A549 (cell line): ENCODE measurements at regions not wholly inside any gene's neighbourhood (a gene's known extent, or its start where the extent isn't known, plus 50 kb on each side); places are given as distances from the start of the nearest gene placed in this dataset.

Experiments used
- ATAC-seq, 2 experiments: fragments of 200-7000 bp in 1 of 2; fragments of >200 bp in 1 of 2; cut with Nextera tagmentation in 1 of 2; cut with Tn5 transposase in 1 of 2; 3 replicates each; pipeline versions ENCODE4 v1.8.0 to v1.9.1; 2018 to 2020; ENCODE audit warnings: mild to moderate bottlenecking in 1 of 2, moderate library complexity in 1 of 2
- CTCF ChIA-PET: fragments of 300-600 bp; sonication (Branson Sonifier 250); formaldehyde crosslinking; extraction: SDS; loops from one replicate; lab custom pipeline; 2021; ENCODE audit warnings: antibody characterized with exemption, inconsistent platforms; lab: Yijun Ruan, JAX
- POLR2A ChIA-PET: fragments of 350-600 bp; formaldehyde crosslinking; extraction: SDS; loops from one replicate; lab custom pipeline; 2021; ENCODE audit warnings: antibody characterized with exemption, inconsistent platforms; lab: Yijun Ruan, JAX
- DNase-seq, 2 experiments: peaks; one replicate each; pipeline versions ENCODE4 v3.0.0 to v3.0.0-alpha.2; 2011 to 2016; ENCODE audit warnings: low read depth in 1 of 2, low spot score in 1 of 2
- FAIRE-seq: peaks from 2 replicates; lab custom pipeline; 2011; peaks lifted over from hg19 to GRCh38; lab: Jason Lieb, UNC
- H3K27ac ChIP-seq, 2 experiments: fragments of >200 bp; sonication (Bioruptor Twin); formaldehyde crosslinking; 3 replicates each; pipeline ENCODE4 v1.5.1; 2016 to 2017
- H3K4me1 ChIP-seq: fragments of >200 bp; sonication (Bioruptor Twin); formaldehyde crosslinking; 3 replicates; pipeline ENCODE4 v1.6.1; 2016
- H3K4me2 ChIP-seq: fragments of >200 bp; sonication (Bioruptor Twin); formaldehyde crosslinking; 3 replicates; pipeline ENCODE4 v1.6.1; 2016
- H3K4me3 ChIP-seq: fragments of >200 bp; sonication (Bioruptor Twin); formaldehyde crosslinking; 3 replicates; pipeline ENCODE4 v1.5.1; 2016
- H3K9me3 ChIP-seq: fragments of >200 bp; sonication (Bioruptor Twin); formaldehyde crosslinking; 3 replicates; pipeline ENCODE4 v1.6.1; 2016
- CBX2 ChIP-seq: fragments of 200-600 bp; sonication (generic); IDR thresholded peaks from 2 replicates; pipeline ENCODE4 v1.6.1; 2016; ENCODE audit warnings: low read depth, mild to moderate bottlenecking, borderline replicate concordance
- CBX8 ChIP-seq: fragments of 200-600 bp; sonication (generic); IDR thresholded peaks from 2 replicates; pipeline ENCODE4 v1.6.1; 2016
- EHF ChIP-seq: fragments of 250-450 bp; sonication (Bioruptor Pico); IDR thresholded peaks from 2 replicates; pipeline ENCODE4 v1.5.0; 2020; ENCODE audit warnings: mild to moderate bottlenecking
- FOSL2 ChIP-seq, 2 experiments: fragments of 450-650 bp in 1 of 2; fragments of >200 bp in 1 of 2; sonication (Bioruptor Twin) in 1 of 2; formaldehyde crosslinking; IDR thresholded peaks; 2 replicates each; pipeline versions ENCODE4 v1.5.0 to v1.6.1; 2016 to 2020; ENCODE audit warnings: mild to moderate bottlenecking in 1 of 2, moderate library complexity in 1 of 2
- GATA3 ChIP-seq: IDR thresholded peaks from 2 replicates; pipeline ENCODE4 v1.6.1; 2012; ENCODE audit warnings: borderline replicate concordance
- HEYL ChIP-seq: fragments of 250-450 bp; sonication (Bioruptor Pico); IDR thresholded peaks from 2 replicates; pipeline ENCODE4 v1.8.0; 2021; ENCODE audit warnings: mild to moderate bottlenecking, moderate library complexity
- HOXA7 ChIP-seq: fragments of 250-450 bp; sonication (Bioruptor Pico); IDR thresholded peaks from 2 replicates; pipeline ENCODE4 v1.5.0; 2020; ENCODE audit warnings: mild to moderate bottlenecking, moderate library complexity
- HOXB5 ChIP-seq: fragments of 250-450 bp; sonication (Bioruptor Pico); IDR thresholded peaks from 2 replicates; pipeline ENCODE4 v1.5.0; 2020; ENCODE audit warnings: mild to moderate bottlenecking, moderate library complexity
- JUNB ChIP-seq: fragments of >200 bp; sonication (Bioruptor Twin); formaldehyde crosslinking; IDR thresholded peaks from 2 replicates; pipeline ENCODE4 v1.6.1; 2016
- MAFK ChIP-seq: fragments of 450-650 bp; IDR thresholded peaks from 2 replicates; pipeline ENCODE4 v1.6.1; 2014; ENCODE audit not compliant: partially characterized antibody
- NFE2L2 ChIP-seq: fragments of 150-350 bp; conservative IDR thresholded peaks from 2 replicates; pipeline ENCODE4 v1.6.1; 2014; ENCODE audit warnings: low read length
- PHF8 ChIP-seq: fragments of 200-600 bp; sonication (generic); IDR thresholded peaks from 2 replicates; pipeline ENCODE4 v1.6.1; 2016; ENCODE audit warnings: low read depth, mild to moderate bottlenecking, antibody characterized with exemption, moderate library complexity, borderline replicate concordance
- POLR2A ChIP-seq: IDR thresholded peaks from 2 replicates; pipeline ENCODE4 v1.6.1; 2012; ENCODE audit warnings: mild to moderate bottlenecking, low read length
- POLR2AphosphoS2 ChIP-seq: conservative IDR thresholded peaks from 2 replicates; pipeline ENCODE4 v1.6.1; 2012; ENCODE audit warnings: low read length, improper control_type of control experiment, inconsistent platforms
- RARB ChIP-seq: fragments of 250-450 bp; sonication (Bioruptor Pico); IDR thresholded peaks from 2 replicates; pipeline ENCODE4 v1.8.0; 2021; ENCODE audit warnings: mild to moderate bottlenecking, moderate library complexity
- RCOR1 ChIP-seq: fragments of 150-350 bp; IDR thresholded peaks from 2 replicates; pipeline ENCODE4 v1.6.1; 2014; ENCODE audit warnings: antibody characterized with exemption, low read length, low read depth
- RFX5 ChIP-seq: fragments of 450-650 bp; IDR thresholded peaks from 2 replicates; pipeline ENCODE4 v1.7.1; 2014; ENCODE audit warnings: antibody characterized with exemption, mild to moderate bottlenecking, moderate library complexity
- RNF2 ChIP-seq: fragments of 200-600 bp; sonication (generic); IDR thresholded peaks from 2 replicates; pipeline ENCODE4 v1.6.1; 2016; ENCODE audit warnings: low read depth, mild to moderate bottlenecking, antibody characterized with exemption, moderate library complexity, borderline replicate concordance
- TFCP2L1 ChIP-seq: fragments of 250-450 bp; sonication (Bioruptor Pico); IDR thresholded peaks from 2 replicates; pipeline ENCODE4 v1.5.0; 2021; ENCODE audit warnings: mild to moderate bottlenecking
- ZC3H11A ChIP-seq: fragments of 450-650 bp; IDR thresholded peaks from 2 replicates; pipeline ENCODE4 v1.6.1; 2014; ENCODE audit warnings: antibody characterized with exemption, mild to moderate bottlenecking
- ZFP36 ChIP-seq: fragments of 450-650 bp; IDR thresholded peaks from 2 replicates; pipeline ENCODE4 v1.6.1; 2014; ENCODE audit warnings: borderline replicate concordance; ENCODE audit not compliant: partially characterized antibody
- ZNF302 ChIP-seq: fragments of 250-450 bp; sonication (Bioruptor Pico); IDR thresholded peaks from 2 replicates; pipeline ENCODE4 v1.9.0; 2021; ENCODE audit warnings: inconsistent platforms, mild to moderate bottlenecking, moderate library complexity
- ZSCAN20 ChIP-seq: fragments of 250-450 bp; sonication (Bioruptor Pico); IDR thresholded peaks from 2 replicates; pipeline ENCODE4 v1.8.0; 2022; ENCODE audit warnings: mild to moderate bottlenecking, moderate library complexity
- WGBS: methylation state at CpG from one replicate; pipeline ENCODE4 v1.1.6; 2017; ENCODE audit errors: missing lambda C conversion rate; 5-methylcytosine and 5-hydroxymethylcytosine counted together
- TF ChIP-seq, protein P1 (sequence below): fragments of 250-450 bp; sonication (Bioruptor Pico); IDR thresholded peaks from 2 replicates; pipeline ENCODE4 v1.5.0; 2020; ENCODE audit warnings: low read depth, mild to moderate bottlenecking, moderate library complexity
- TF ChIP-seq, protein P2 (sequence below): IDR thresholded peaks from 2 replicates; pipeline ENCODE4 v1.6.1; 2012; ENCODE audit warnings: low read depth, borderline replicate concordance
- TF ChIP-seq, protein P3 (sequence below): fragments of >200 bp; sonication (Bioruptor Twin); formaldehyde crosslinking; IDR thresholded peaks from 3 replicates; pipeline ENCODE4 v1.6.1; 2016
- TF ChIP-seq, protein P4 (sequence below): IDR thresholded peaks from 2 replicates; pipeline ENCODE4 v1.6.1; 2012

DNA sequence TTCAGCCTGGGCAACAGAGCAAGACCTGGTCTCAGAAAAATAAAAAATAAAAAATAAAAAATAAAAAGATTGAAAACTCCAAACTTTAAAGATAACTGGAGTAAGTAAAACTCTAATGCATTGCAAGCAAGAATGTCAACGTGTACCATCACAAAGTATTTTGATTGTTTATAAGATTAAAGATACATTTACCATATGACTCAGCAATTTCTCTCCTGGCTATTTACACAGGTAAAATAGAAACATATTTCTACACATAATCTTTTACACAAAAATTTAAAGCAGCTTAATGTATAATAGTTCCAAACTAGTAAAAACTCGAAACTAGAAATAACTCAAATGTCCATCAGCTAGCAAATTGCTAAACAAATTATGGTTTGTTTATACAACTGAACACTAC lies 456.1 kb upstream of the RGS18 start:
- no peak for FAIRE-seq
- H3K27ac ChIP-seq: peak overlapping the region; percentile 25 to 52; a peak in 4 of 6 replicates
- H3K4me2 ChIP-seq: peak overlapping the region; percentile 24; the same call in 1 of the 3 replicates
- no peak for DNase-seq
- H3K4me1 ChIP-seq: peaks cover 11% of the 10 kb centered on the region; the same call in 2 of the 3 replicates
- ATAC-seq: no peak
- ChIA-PET CTCF (no interaction called here), POLR2A (no interaction called here)
- no peak overlapping the region for H3K4me3 ChIP-seq
- H3K9me3 ChIP-seq: no peaks in the 10 kb centered on the region
- TF ChIP-seq ZSCAN20: no peak
- TF ChIP-seq NFE2L2: peak; percentile 71
- peak; percentile 88 for TF ChIP-seq MAFK
- 5% methylated on average over 2 of the region's 2 CpGs for WGBS

DNA sequence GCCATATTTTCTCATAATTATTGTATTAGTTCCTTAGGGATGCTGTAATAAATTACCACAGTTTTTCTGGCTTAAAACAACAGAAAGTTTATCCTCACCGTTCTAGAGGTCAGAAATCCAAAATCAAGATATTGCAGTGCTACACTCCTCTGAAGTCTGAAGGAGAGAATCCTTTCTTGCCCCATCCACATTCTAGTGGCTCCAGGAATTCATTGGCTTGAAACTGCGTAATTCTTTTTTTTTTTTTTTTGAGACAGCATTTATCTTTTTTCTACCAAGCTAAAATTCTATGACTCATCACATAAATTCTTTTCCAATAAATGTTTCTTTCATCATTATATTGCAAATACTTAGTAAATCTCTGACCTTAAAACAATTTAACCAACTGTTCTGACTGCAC lies 451.0 kb upstream of the RGS18 start:
- TF ChIP-seq RNF2 (no peak), FOSL2 (IDR thresholded peaks at IDR 0.05) (no peak), FOSL2 (CRISPR knock-in tag; IDR thresholded peaks at IDR 0.05) (0 out of 2 replicates have a peak, but pooled peaks have one; percentile 21)
- Histone ChIP-seq H3K4me3 (no peak overlapping the region), H3K4me1 (peaks cover 3% of the 10 kb centered on the region; the same call in 2 of the 3 replicates), H3K4me2 (no peak overlapping the region), H3K9me3 (no peaks in the 10 kb centered on the region), H3K27ac (no peak overlapping the region)
- no peak for DNase-seq
- ATAC-seq: no peak
- ChIA-PET CTCF (interaction anchor here (0.7 kb wide), 1 partner anchor 16 kb away, joined by 4 read pairs; no protein-coding TSS in a partner anchor), POLR2A (no interaction called here)
- WGBS: 42% methylated on average over 2 of the region's 2 CpGs
- no peak for FAIRE-seq

DNA sequence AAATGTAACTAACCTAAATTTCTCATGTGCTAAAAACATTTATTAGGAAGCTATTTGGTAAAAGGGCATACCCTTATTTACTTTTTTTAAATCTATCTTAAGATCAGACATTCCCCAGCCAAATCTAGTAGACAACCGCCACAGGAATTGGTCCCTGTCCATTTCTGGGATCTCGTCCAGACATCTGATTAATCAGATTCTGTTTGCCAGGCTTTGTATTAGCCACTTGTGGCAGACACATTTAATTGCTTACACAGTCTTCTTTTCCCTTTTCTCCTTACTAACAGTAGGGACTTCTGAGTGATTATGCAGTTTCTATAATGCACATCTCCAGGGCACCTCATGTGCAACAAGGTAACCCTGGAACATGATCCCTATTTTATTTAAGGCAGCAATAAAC lies 449.0 kb upstream of the RGS18 start:
- Histone ChIP-seq H3K9me3 (no peaks in the 10 kb centered on the region), H3K27ac (no peak overlapping the region), H3K4me1 (no peaks in the 10 kb centered on the region), H3K4me3 (no peak overlapping the region), H3K4me2 (no peak overlapping the region)
- ChIA-PET CTCF (no interaction called here), POLR2A (no interaction called here)
- ATAC-seq (no peak), FAIRE-seq (no peak), DNase-seq (no peak)
- WGBS: 44% methylated on average over 2 of the region's 2 CpGs
- TF ChIP-seq HOXA7 (CRISPR knock-in tag): no peak
- TF ChIP-seq, protein P1, sequence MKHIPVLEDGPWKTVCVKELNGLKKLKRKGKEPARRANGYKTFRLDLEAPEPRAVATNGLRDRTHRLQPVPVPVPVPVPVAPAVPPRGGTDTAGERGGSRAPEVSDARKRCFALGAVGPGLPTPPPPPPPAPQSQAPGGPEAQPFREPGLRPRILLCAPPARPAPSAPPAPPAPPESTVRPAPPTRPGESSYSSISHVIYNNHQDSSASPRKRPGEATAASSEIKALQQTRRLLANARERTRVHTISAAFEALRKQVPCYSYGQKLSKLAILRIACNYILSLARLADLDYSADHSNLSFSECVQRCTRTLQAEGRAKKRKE (CRISPR knock-in tag): no peak
- TF ChIP-seq, protein P2, sequence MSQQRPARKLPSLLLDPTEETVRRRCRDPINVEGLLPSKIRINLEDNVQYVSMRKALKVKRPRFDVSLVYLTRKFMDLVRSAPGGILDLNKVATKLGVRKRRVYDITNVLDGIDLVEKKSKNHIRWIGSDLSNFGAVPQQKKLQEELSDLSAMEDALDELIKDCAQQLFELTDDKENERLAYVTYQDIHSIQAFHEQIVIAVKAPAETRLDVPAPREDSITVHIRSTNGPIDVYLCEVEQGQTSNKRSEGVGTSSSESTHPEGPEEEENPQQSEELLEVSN: no peak
- TF ChIP-seq RCOR1: no peak
- TF ChIP-seq, protein P3, sequence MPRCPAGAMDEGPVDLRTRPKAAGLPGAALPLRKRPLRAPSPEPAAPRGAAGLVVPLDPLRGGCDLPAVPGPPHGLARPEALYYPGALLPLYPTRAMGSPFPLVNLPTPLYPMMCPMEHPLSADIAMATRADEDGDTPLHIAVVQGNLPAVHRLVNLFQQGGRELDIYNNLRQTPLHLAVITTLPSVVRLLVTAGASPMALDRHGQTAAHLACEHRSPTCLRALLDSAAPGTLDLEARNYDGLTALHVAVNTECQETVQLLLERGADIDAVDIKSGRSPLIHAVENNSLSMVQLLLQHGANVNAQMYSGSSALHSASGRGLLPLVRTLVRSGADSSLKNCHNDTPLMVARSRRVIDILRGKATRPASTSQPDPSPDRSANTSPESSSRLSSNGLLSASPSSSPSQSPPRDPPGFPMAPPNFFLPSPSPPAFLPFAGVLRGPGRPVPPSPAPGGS: no peak
- no peak for TF ChIP-seq CBX2
- no peak for TF ChIP-seq HEYL (CRISPR knock-in tag)

DNA sequence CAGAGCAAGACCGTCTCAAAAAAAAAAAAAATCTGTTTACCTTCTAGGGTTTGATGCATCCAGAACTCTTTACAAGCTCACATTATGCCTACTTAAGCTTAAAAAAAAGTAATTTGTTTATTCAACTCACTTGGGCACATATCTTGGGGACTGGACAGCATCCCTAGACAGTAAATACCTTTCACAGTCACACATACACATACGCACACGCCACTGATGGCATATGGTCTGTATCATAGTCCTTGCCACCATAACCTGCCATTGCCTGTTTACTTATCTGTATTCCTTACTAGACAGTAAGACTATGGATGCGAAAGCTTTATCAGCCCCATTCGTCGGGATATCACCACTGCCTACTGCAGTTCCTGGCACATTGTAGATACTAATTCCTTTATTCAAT lies 446.3 kb upstream of the RGS18 start:
- 79% methylated on average over 6 of the region's 6 CpGs for WGBS
- ChIA-PET CTCF (interaction anchor here (0.6 kb wide), 1 partner anchor 42 kb away, joined by 3 read pairs; no protein-coding TSS in a partner anchor), POLR2A (no interaction called here)
- no peak for FAIRE-seq
- H3K9me3 ChIP-seq: no peaks in the 10 kb centered on the region
- no peak overlapping the region for H3K27ac ChIP-seq
- H3K4me1 ChIP-seq: no peaks in the 10 kb centered on the region
- TF ChIP-seq CBX8 (no peak), ZSCAN20 (no peak), ZC3H11A (no peak), POLR2A (no peak), RFX5 (no peak), RARB (no peak), CBX2 (no peak), TFCP2L1 (CRISPR knock-in tag) (no peak), EHF (CRISPR knock-in tag) (no peak), PHF8 (no peak), RCOR1 (no peak), GATA3 (no peak), ZNF302 (CRISPR knock-in tag) (no peak), HOXB5 (CRISPR knock-in tag) (no peak), ZFP36 (no peak), RNF2 (no peak), JUNB (no peak), POLR2AphosphoS2 (no peak), HOXA7 (CRISPR knock-in tag) (no peak)
- TF ChIP-seq, protein P4, sequence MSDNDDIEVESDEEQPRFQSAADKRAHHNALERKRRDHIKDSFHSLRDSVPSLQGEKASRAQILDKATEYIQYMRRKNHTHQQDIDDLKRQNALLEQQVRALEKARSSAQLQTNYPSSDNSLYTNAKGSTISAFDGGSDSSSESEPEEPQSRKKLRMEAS: no peak
- no peak overlapping the region for H3K4me2 ChIP-seq
- ATAC-seq: no peak
- DNase-seq: no peak
- H3K4me3 ChIP-seq: no peak overlapping the region
